DOHH2 (cell line): ENCODE measurements at regions not wholly inside any gene's neighbourhood (a gene's known extent, or its start where the extent isn't known, plus 50 kb on each side); places are given as distances from the start of the nearest gene placed in this dataset.

Experiments used
- H3F3A ChIP-seq: fragments of 200-600 bp; sonication (generic), shearing (Covaris generic); 2 replicates; pipeline ENCODE4 v1.6.0; 2016; ENCODE audit warnings: antibody characterized with exemption, mild to moderate bottlenecking; ENCODE audit not compliant: control insufficient read depth, insufficient read depth
- H3K27ac ChIP-seq: fragments of 200-600 bp; sonication (generic); 2 replicates; pipeline ENCODE4 v1.5.1; 2014; ENCODE audit warnings: low read depth, mild to moderate bottlenecking, low read length, moderate library complexity
- H3K27me3 ChIP-seq: fragments of 200-600 bp; sonication (generic); 2 replicates; pipeline ENCODE4 v1.6.1; 2014; ENCODE audit warnings: mild to moderate bottlenecking, low read length, mixed read lengths; ENCODE audit not compliant: control insufficient read depth
- H3K36me3 ChIP-seq: fragments of 200-600 bp; sonication (generic); 2 replicates; pipeline ENCODE4 v1.6.1; 2014; ENCODE audit warnings: mild to moderate bottlenecking, low read length, moderate library complexity, mixed read lengths; ENCODE audit not compliant: control insufficient read depth
- H3K4me1 ChIP-seq: fragments of 200-600 bp; sonication (generic); 2 replicates; pipeline ENCODE4 v1.6.1; 2014; ENCODE audit warnings: mild to moderate bottlenecking, low read length, mixed read lengths; ENCODE audit not compliant: control insufficient read depth
- H3K4me2 ChIP-seq: fragments of 200-600 bp; sonication (generic); 2 replicates; pipeline ENCODE4 v1.6.0; 2014; ENCODE audit warnings: mild to moderate bottlenecking, low read length, moderate library complexity
- H3K4me3 ChIP-seq: fragments of 200-600 bp; sonication (generic); 2 replicates; pipeline ENCODE4 v1.5.1; 2014; ENCODE audit warnings: mild to moderate bottlenecking, low read length, mixed read lengths
- H3K79me2 ChIP-seq: fragments of 200-600 bp; sonication (generic); 2 replicates; pipeline ENCODE4 v1.6.1; 2014; ENCODE audit warnings: mild to moderate bottlenecking, low read length, mixed read lengths; ENCODE audit not compliant: control insufficient read depth
- H3K9me2 ChIP-seq: fragments of 200-600 bp; sonication (generic); replicated peaks from 2 replicates; pipeline ENCODE4 v1.6.1; 2014; ENCODE audit warnings: mild to moderate bottlenecking, low read length, mixed read lengths; ENCODE audit not compliant: control insufficient read depth
- H3K9me3 ChIP-seq: fragments of 200-600 bp; sonication (generic); 2 replicates; pipeline ENCODE4 v1.6.1; 2014; ENCODE audit warnings: antibody characterized with exemption, low read length, mixed read lengths; ENCODE audit not compliant: control insufficient read depth, insufficient read depth
- H4K20me1 ChIP-seq: fragments of 200-600 bp; sonication (generic); 2 replicates; pipeline ENCODE4 v1.6.0; 2014; ENCODE audit warnings: low read depth, mild to moderate bottlenecking, antibody characterized with exemption, low read length, moderate library complexity; ENCODE audit not compliant: control insufficient read depth, insufficient read depth
- CTCF ChIP-seq: fragments of 200-600 bp; sonication (generic); IDR thresholded peaks from one replicate; pipeline ENCODE4 v1.5.1; 2014; ENCODE audit warnings: antibody characterized with exemption, mild to moderate bottlenecking, low read depth, low read length; ENCODE audit not compliant: poor library complexity, severe bottlenecking
- EZH2phosphoT487 ChIP-seq: fragments of 200-600 bp; sonication (generic); IDR thresholded peaks from 2 replicates; pipeline ENCODE4 v1.6.1; 2017; ENCODE audit warnings: borderline replicate concordance, mild to moderate bottlenecking, antibody characterized with exemption, low read length, moderate library complexity, mixed read lengths

- no peaks in the 10 kb centered on the region for H3F3A ChIP-seq
- no peak overlapping the region for H3K4me3 ChIP-seq
- no peaks in the 10 kb centered on the region for H3K79me2 ChIP-seq
- H3K9me3 ChIP-seq, result no peaks in the 10 kb centered on the region
- TF ChIP-seq CTCF, result no peak
- TF ChIP-seq EZH2phosphoT487, result no peak
- no peaks in the 10 kb centered on the region for H4K20me1 ChIP-seq
- H3K27ac ChIP-seq, result no peak overlapping the region
- no peaks in the 10 kb centered on the region for H3K27me3 ChIP-seq
- no peak overlapping the region for H3K4me2 ChIP-seq
- no peaks in the 10 kb centered on the region for H3K9me2 ChIP-seq
- H3K4me1 ChIP-seq, result no peaks in the 10 kb centered on the region
- no peaks in the 10 kb centered on the region for H3K36me3 ChIP-seq
These were observed 488.6 kb upstream of the PTGER4 start for GRCh38 chr5:40191150-40191549.

GRCh38 chr5:40172721-40173120 is 507.0 kb upstream of the PTGER4 start:
- Histone ChIP-seq H3K4me2 (no peak overlapping the region), H3K27me3 (no peaks in the 10 kb centered on the region)

GRCh38 chr5:40171971-40172370 is 507.7 kb upstream of the PTGER4 start:
- no peaks in the 10 kb centered on the region for H3K27me3 ChIP-seq
- no peaks in the 10 kb centered on the region for H3K36me3 ChIP-seq
- no peak overlapping the region for H3K27ac ChIP-seq
- no peaks in the 10 kb centered on the region for H4K20me1 ChIP-seq
- TF ChIP-seq CTCF (no peak), EZH2phosphoT487 (no peak)
- 0 out of 2 replicates have a peak, but pooled peaks cover 4% of the 10 kb centered on the region for H3K9me3 ChIP-seq
- H3K4me2 ChIP-seq, result no peak overlapping the region
- no peaks in the 10 kb centered on the region for H3F3A ChIP-seq
- H3K4me1 ChIP-seq, result no peaks in the 10 kb centered on the region
- H3K9me2 ChIP-seq, result no peaks in the 10 kb centered on the region
- no peaks in the 10 kb centered on the region for H3K79me2 ChIP-seq
- no peak overlapping the region for H3K4me3 ChIP-seq

More at GRCh38 chr5:40172721-40173120, 507.0 kb upstream of the PTGER4 start:
- H4K20me1 ChIP-seq, result no peaks in the 10 kb centered on the region
- no peaks in the 10 kb centered on the region for H3K4me1 ChIP-seq
- H3K79me2 ChIP-seq, result no peaks in the 10 kb centered on the region
- no peaks in the 10 kb centered on the region for H3F3A ChIP-seq
- H3K27ac ChIP-seq, result no peak overlapping the region
- TF ChIP-seq CTCF (no peak), EZH2phosphoT487 (no peak)
- H3K36me3 ChIP-seq, result no peaks in the 10 kb centered on the region
- H3K9me2 ChIP-seq, result no peaks in the 10 kb centered on the region
- no peak overlapping the region for H3K4me3 ChIP-seq
- H3K9me3 ChIP-seq, result 0 out of 2 replicates have a peak, but pooled peaks cover 4% of the 10 kb centered on the region

GRCh38 chr5:40167283-40167682 is 512.4 kb upstream of the PTGER4 start:
- no peak for TF ChIP-seq CTCF
- TF ChIP-seq EZH2phosphoT487, result no peak
- H3K9me3 ChIP-seq, result 0 out of 2 replicates have a peak, but pooled peaks cover 4% of the 10 kb centered on the region
- H4K20me1 ChIP-seq, result no peaks in the 10 kb centered on the region
- H3K27ac ChIP-seq, result no peak overlapping the region
- no peaks in the 10 kb centered on the region for H3K27me3 ChIP-seq
- H3F3A ChIP-seq, result no peaks in the 10 kb centered on the region
- no peaks in the 10 kb centered on the region for H3K4me1 ChIP-seq
- no peak overlapping the region for H3K4me2 ChIP-seq
- H3K4me3 ChIP-seq, result no peak overlapping the region
- H3K36me3 ChIP-seq, result no peaks in the 10 kb centered on the region
- no peaks in the 10 kb centered on the region for H3K79me2 ChIP-seq
- H3K9me2 ChIP-seq, result no peaks in the 10 kb centered on the region
